Renal pelvis (tissue), 1 donor: ENCODE measurements at regions not wholly inside any gene's neighbourhood (a gene's known extent, or its start where the extent isn't known, plus 50 kb on each side); places are given as distances from the start of the nearest gene placed in this dataset.

Experiments
- DNase-seq: peaks from one replicate; pipeline ENCODE4 v3.0.0-alpha.2; 2013

- DNase-seq, result no peak
These were observed 310.0 kb upstream of the LRIG3 start for GRCh38 chr12:59230334-59230733.

- no peak for DNase-seq
These were observed 298.8 kb upstream of the LRIG3 start for GRCh38 chr12:59219148-59219547.

GRCh38 chr12:59196989-59197388 is 276.7 kb upstream of the LRIG3 start:
- DNase-seq, result no peak

- DNase-seq, result no peak
These were observed 274.5 kb upstream of the LRIG3 start for GRCh38 chr12:59194794-59195193.

- peak; percentile 3 for DNase-seq
These were observed 273.3 kb upstream of the LRIG3 start for GRCh38 chr12:59193476-59194050.

GRCh38 chr12:59191372-59191771 is 271.1 kb upstream of the LRIG3 start:
- DNase-seq, result no peak

- no peak for DNase-seq
These were observed 266.1 kb upstream of the LRIG3 start for GRCh38 chr12:59186451-59186850.

- no peak for DNase-seq
These were observed 265.0 kb upstream of the LRIG3 start for GRCh38 chr12:59185295-59185694.

GRCh38 chr12:59182658-59183455 is 262.6 kb upstream of the LRIG3 start:
- no peak for DNase-seq

GRCh38 chr12:59182191-59182590 is 261.9 kb upstream of the LRIG3 start:
- DNase-seq, result no peak

- no peak for DNase-seq
These were observed 261.0 kb upstream of the LRIG3 start for GRCh38 chr12:59181196-59181777.

GRCh38 chr12:59179231-59179630 is 258.9 kb upstream of the LRIG3 start:
- no peak for DNase-seq

GRCh38 chr12:59173695-59174094 is 253.4 kb upstream of the LRIG3 start:
- DNase-seq, result no peak

- no peak for DNase-seq
These were observed 248.3 kb upstream of the LRIG3 start for GRCh38 chr12:59168647-59169046.

GRCh38 chr12:59166457-59166856 is 246.2 kb upstream of the LRIG3 start:
- DNase-seq, result no peak

- peak; percentile 11 for DNase-seq
These were observed 244.9 kb upstream of the LRIG3 start for GRCh38 chr12:59164991-59165718.

GRCh38 chr12:59164226-59164625 is 243.9 kb upstream of the LRIG3 start:
- no peak for DNase-seq

GRCh38 chr12:59158681-59159080 is 238.4 kb upstream of the LRIG3 start:
- no peak for DNase-seq

- no peak for DNase-seq
These were observed 237.8 kb upstream of the LRIG3 start for GRCh38 chr12:59158066-59158465.

- DNase-seq, result no peak
These were observed 235.1 kb upstream of the LRIG3 start for GRCh38 chr12:59155448-59155847.

- DNase-seq, result no peak
These were observed 230.9 kb upstream of the LRIG3 start for GRCh38 chr12:59151243-59151642.

- DNase-seq, result peak; percentile 80
These were observed 229.8 kb upstream of the LRIG3 start for GRCh38 chr12:59149995-59150642.
